SHP77 treated with DMSO at 0.1 percent for 48 hours (cell line): ENCODE measurements at regions not wholly inside any gene's neighbourhood (a gene's known extent, or its start where the extent isn't known, plus 50 kb on each side); places are given as distances from the start of the nearest gene placed in this dataset.

Experiments
- DNase-seq: peaks from one replicate; lab custom pipeline; 2025; lab: John Stamatoyannopoulos, UW

- DNase-seq: no peak
These were observed 211.6 kb upstream of the DKK2 start for GRCh38 chr4:107247738-107248137.

GRCh38 chr4:107246761-107247160 lies 210.6 kb upstream of the DKK2 start:
- no peak for DNase-seq

DNA sequence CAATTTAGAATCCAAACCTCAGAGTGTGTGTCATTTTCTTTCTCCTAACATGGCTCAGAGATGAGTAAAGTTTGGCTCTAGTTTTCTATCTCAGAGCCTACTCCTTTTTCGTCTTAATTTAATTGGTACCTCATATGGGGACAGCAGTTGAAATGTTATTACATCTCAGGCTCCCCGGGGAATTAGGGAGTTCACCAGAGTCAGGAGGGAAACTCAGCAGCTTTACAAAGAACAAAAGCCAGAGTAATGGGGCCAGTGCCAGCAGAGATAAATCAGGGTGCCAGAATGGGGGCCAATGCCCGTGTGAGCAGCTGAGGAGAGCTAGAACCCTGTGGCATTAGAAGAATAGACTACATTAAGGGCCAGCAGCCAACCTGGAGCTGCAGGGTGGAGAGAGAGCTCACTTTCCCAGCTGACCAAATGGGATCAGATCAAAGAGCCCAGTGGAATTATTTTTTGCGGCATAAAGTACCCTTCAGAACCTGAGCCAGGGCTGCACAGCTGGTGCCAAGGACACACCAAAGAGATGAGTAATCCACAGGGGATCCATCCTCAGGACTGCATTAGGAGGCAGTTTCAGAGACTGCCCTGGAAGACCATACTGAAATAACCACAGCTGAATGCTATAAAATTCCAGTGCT lies 207.1 kb upstream of the DKK2 start:
- DNase-seq: no peak

DNA sequence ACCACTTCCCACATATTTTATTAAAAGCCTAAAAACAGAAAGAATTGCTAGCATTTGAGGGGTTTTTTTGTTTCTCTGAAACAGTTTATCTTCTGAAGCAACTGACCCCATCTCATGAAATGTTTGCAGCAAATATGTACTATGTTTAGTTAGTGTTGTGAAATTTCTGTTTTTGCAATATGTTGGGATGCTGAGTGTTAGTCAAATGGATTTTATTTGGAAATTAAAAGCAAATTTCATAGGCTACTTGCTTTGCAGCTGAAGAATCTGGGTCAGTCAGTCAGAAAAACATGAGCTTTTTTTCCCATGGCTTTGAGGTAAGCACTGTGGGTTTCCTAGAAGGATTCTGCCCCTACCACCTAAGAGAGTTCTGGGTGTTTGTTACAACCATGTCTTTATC lies 184.9 kb upstream of the DKK2 start:
- DNase-seq: no peak

GRCh38 chr4:107219681-107220080 lies 183.6 kb upstream of the DKK2 start:
- no peak for DNase-seq

- DNase-seq: no peak
These were observed 180.3 kb upstream of the DKK2 start for GRCh38 chr4:107216379-107216778.

DNA sequence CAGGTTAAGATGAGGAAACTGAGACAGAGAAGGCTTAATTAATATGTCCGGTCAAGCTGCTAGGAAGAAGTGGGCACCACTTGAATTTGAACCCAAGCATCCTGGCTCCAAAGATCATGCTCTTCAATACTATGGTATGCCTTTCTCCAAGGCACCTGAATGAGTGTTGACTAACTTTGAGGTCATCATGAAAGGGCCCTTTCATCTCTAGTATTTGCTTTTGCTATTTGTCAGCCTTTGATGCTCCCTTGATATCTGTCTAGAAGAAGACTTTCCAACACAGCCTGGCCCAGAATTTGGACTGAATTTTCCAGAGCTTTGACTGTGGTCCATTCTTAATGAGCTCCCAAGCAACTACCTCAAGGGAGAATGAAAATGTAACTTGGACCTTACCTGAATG lies 179.1 kb upstream of the DKK2 start:
- no peak for DNase-seq

GRCh38 chr4:107213880-107214279 lies 177.8 kb upstream of the DKK2 start:
- no peak for DNase-seq

DNA sequence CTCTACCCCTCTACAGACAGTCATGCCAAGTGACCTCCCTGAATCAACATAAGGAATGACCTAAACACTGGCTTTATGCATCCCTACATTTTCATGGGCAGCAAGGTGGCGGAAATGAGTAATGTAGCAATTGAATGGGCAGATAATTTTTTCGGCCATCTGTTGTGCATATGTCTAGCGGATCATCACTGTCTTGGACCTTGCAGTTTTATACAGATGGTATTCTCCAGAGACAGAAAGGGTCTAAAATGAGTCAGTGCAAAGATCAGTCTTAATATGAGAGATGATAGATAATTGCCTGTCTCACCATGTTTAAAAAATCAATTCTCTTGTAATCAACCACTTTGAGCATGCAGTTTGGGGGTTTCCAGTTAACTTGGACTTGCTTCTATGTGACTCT lies 177.3 kb upstream of the DKK2 start:
- DNase-seq: no peak

- no peak for DNase-seq
These were observed 176.5 kb upstream of the DKK2 start for GRCh38 chr4:107212565-107212964.

- DNase-seq: no peak
These were observed 174.5 kb upstream of the DKK2 start for GRCh38 chr4:107210450-107211239.

- no peak for DNase-seq
These were observed 167.6 kb upstream of the DKK2 start for GRCh38 chr4:107203733-107204132.

DNA sequence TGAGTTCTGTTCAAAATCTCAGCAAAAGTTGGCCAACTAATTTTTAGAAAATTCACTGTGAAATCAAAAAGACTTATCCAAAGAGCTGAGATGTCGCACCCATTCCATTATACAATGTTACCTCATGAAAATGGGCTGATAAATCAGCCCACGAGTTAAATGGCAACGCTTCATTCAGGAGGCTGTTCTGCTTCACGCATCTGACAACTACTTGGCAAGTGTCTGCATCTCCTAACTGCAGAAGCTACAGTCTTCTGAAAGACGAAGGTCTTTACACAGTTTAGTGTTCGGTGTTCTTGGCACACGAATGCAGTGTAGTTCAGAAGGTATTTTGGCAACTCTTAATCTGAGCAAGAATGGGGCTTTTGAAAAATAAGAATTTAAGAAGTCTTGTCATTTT lies 166.6 kb upstream of the DKK2 start:
- DNase-seq: no peak

DNA sequence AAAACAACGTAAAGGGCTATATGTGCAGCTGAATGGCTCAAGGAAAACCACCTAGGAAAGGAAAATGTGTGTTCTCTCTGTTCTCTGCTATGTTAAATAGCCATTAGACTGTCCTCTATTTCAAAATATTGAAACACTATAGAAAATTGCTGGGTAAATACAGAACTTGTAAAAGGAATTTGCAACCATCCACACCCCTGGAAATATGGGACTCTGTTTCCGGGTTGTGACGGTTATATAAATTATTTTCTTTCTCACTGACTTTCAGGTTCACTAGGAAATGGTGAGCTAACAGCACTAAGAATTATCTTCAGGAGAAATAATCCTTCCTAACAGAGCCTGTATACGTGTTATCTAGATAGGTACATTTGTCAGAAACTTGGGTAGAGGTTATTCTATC lies 161.0 kb upstream of the DKK2 start:
- DNase-seq: no peak

DNA sequence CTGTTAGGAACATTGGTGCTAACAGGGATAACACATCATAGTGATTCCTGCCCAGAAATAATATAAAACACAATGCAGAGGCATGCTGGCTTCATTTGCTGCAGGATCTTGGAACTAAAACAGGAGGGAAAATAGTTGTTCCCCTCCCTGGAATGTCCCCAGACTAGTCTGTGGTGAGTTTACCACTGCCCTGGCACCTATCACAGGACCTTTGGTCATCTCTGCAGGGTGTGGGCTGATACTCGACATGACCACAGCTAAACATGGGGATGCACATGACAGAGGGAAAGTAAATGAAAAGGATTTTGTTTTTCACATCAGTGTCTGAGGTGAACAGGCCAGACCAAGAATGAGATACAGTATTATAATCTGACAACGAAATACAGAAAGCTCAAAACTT lies 160.2 kb upstream of the DKK2 start:
- DNase-seq: no peak

GRCh38 chr4:107194005-107194404 lies 157.9 kb upstream of the DKK2 start:
- no peak for DNase-seq

DNA sequence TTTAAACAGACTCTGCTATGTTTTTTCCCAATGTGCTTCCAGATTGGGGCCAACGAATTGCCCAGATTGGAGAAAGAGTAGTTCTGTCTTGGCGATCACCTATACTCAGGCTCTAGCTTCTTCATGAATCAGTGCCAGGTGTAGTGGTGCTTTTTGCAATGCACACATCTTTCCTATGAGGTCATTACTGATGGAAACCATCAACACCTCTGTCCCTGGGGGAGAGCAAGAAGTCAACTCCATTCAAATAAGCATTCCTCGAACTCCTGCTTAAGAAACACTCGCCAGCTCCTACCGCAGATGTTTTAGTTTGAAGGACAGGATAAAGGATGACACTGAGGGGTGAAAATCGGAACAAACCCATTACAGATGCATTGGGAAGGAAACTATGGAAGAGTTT lies 156.5 kb upstream of the DKK2 start:
- no peak for DNase-seq

DNA sequence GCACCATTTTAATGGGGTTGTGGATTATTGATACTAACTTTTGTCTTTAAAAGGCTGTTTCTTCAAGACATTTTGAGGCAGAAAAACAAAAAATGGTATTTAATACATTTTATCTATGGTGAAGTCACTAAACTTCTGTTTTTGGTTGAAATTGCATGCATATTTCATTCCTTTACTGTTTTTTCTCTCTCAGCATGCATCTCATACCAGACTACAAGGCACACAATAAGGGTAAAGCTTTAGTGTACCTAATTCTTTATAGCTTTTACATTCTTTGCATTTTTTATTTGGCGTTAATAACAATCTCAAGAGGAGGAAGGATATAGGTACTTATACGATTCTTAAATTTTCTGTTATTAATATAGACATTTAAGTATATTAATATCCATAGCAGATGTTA lies 151.0 kb upstream of the DKK2 start:
- no peak for DNase-seq

GRCh38 chr4:107183155-107183774 lies 147.2 kb upstream of the DKK2 start:
- DNase-seq: peak; percentile 2

DNA sequence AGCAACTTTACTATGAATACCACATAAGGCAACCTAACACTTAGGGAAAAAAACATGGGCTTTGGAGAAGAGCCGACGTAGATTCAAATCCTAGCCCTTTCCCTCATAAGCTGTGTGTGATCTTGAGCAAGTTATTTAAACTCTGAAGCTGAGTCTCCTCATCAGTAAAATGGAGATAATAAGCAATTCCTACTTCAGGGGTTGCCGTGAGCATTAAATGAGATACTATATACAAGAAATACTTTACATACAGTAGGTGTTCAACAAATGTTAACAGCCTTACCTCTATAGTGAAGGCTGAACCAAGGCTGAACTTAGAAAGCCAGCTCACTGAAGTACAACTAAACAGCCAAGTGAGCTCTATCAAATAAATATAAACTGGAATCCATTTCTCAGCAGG lies 146.2 kb upstream of the DKK2 start:
- DNase-seq: no peak

- DNase-seq: no peak
These were observed 130.8 kb upstream of the DKK2 start for GRCh38 chr4:107166873-107167450.

DNA sequence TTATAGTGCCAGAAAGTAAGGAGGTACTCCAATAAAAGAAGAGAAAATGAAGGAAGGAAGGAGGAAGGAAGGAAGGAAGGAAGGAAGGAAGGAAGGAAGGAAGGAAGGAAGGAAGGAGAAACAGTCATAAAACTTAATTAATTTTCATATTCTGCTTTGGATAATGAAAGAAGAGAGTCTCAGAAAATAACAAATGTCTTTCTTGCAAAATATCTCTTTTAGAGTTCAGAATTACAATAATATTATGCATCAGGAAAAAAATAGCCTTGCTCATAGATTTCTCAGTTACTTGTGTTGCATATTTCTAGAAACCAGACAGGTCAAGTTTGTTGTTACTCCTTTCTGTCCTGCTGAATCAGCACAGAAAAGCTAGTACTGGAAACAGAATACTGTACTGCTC lies 130.1 kb upstream of the DKK2 start:
- DNase-seq: no peak

GRCh38 chr4:107164962-107165475 lies 128.9 kb upstream of the DKK2 start:
- no peak for DNase-seq
